Right forelimb (tissue), 1 donor: ENCODE measurements at regions not wholly inside any gene's neighbourhood (a gene's known extent, or its start where the extent isn't known, plus 50 kb on each side); places are given as distances from the start of the nearest gene placed in this dataset.
"Not testable (repeated sequence)": the region's sequence is repeated elsewhere in the genome, so short reads cannot be mapped to it uniquely, and the experiment has no call there.

Experiments
- DNase-seq: peaks from one replicate; pipeline ENCODE4 v3.0.0-alpha.2; 2018

- no peak for DNase-seq
These were observed 266.3 kb downstream of the KLF5 start for GRCh38 chr13:73324842-73325722.

GRCh38 chr13:73323615-73324014 is 264.8 kb downstream of the KLF5 start:
- DNase-seq: no peak

- DNase-seq: no peak
These were observed 262.2 kb downstream of the KLF5 start for GRCh38 chr13:73321043-73321442.

- no peak for DNase-seq
These were observed 258.3 kb downstream of the KLF5 start for GRCh38 chr13:73317140-73317539.

GRCh38 chr13:73310366-73310765 is 251.6 kb downstream of the KLF5 start:
- DNase-seq: no peak

GRCh38 chr13:73307481-73307880 is 248.7 kb downstream of the KLF5 start:
- no peak for DNase-seq

GRCh38 chr13:73306688-73307087 is 247.9 kb downstream of the KLF5 start:
- no peak for DNase-seq

- no peak for DNase-seq
These were observed 245.6 kb downstream of the KLF5 start for GRCh38 chr13:73304442-73304841.

- no peak for DNase-seq
These were observed 245.0 kb downstream of the KLF5 start for GRCh38 chr13:73303851-73304250.

GRCh38 chr13:73301622-73302021 is 242.8 kb downstream of the KLF5 start:
- not testable (repeated sequence) for DNase-seq

GRCh38 chr13:73300718-73301425 is 242.1 kb downstream of the KLF5 start:
- DNase-seq: no peak

- no peak for DNase-seq
These were observed 241.0 kb downstream of the KLF5 start for GRCh38 chr13:73299787-73300186.

- DNase-seq: no peak
These were observed 235.2 kb downstream of the KLF5 start for GRCh38 chr13:73293913-73294523.

GRCh38 chr13:73292127-73292526 is 233.3 kb downstream of the KLF5 start:
- DNase-seq: no peak

GRCh38 chr13:73290844-73291243 is 232.0 kb downstream of the KLF5 start:
- DNase-seq: no peak

GRCh38 chr13:73288596-73288995 is 229.8 kb downstream of the KLF5 start:
- DNase-seq: no peak

- no peak for DNase-seq
These were observed 229.0 kb downstream of the KLF5 start for GRCh38 chr13:73287831-73288230.

- DNase-seq: no peak
These were observed 228.3 kb downstream of the KLF5 start for GRCh38 chr13:73286942-73287620.

GRCh38 chr13:73286177-73286576 is 227.4 kb downstream of the KLF5 start:
- DNase-seq: no peak

- no peak for DNase-seq
These were observed 225.5 kb downstream of the KLF5 start for GRCh38 chr13:73284081-73284874.

- DNase-seq: no peak
These were observed 224.8 kb downstream of the KLF5 start for GRCh38 chr13:73283636-73284035.

GRCh38 chr13:73281746-73282145 is 222.9 kb downstream of the KLF5 start:
- no peak for DNase-seq
